Muscle of arm (tissue), 1 donor: ENCODE measurements at regions not wholly inside any gene's neighbourhood (a gene's known extent, or its start where the extent isn't known, plus 50 kb on each side); places are given as distances from the start of the nearest gene placed in this dataset.
"Not testable (repeated sequence)": the region's sequence is repeated elsewhere in the genome, so short reads cannot be mapped to it uniquely, and the experiment has no call there.

Source experiments
- DNase-seq: peaks from one replicate; pipeline ENCODE4 v3.0.0-alpha.2; 2013

DNA sequence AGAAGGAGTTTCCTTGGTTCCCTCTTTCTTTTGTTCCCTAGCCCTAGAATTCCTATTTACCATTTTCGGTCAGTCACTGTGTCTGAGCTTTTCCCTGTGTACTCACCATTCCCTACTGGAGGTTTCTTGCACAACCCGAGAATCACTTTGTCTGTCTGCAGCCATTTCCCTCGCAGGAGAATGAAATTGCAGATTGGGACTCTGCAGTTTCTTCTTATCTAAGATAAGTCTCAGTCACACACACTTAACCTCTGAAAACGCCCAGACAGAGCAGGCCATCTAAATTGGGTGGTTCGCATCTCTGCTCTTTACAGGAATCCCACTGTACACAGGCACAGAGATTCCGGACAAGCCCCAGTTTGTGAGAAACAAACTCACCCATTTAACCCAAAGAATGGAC, 58.6 kb upstream of the CNTNAP2 start:
- DNase-seq, result no peak

GRCh38 chr7:146054909-146055308, 61.7 kb upstream of the CNTNAP2 start:
- DNase-seq, result no peak

- DNase-seq, result no peak
These were observed 63.1 kb upstream of the CNTNAP2 start for GRCh38 chr7:146053492-146053891.

- DNase-seq, result not testable (repeated sequence)
These were observed 73.3 kb upstream of the CNTNAP2 start for GRCh38 chr7:146043310-146043709.

- no peak for DNase-seq
These were observed 88.3 kb upstream of the CNTNAP2 start for GRCh38 chr7:146028251-146028750.

GRCh38 chr7:146027243-146027642, 89.4 kb upstream of the CNTNAP2 start:
- DNase-seq, result no peak

DNA sequence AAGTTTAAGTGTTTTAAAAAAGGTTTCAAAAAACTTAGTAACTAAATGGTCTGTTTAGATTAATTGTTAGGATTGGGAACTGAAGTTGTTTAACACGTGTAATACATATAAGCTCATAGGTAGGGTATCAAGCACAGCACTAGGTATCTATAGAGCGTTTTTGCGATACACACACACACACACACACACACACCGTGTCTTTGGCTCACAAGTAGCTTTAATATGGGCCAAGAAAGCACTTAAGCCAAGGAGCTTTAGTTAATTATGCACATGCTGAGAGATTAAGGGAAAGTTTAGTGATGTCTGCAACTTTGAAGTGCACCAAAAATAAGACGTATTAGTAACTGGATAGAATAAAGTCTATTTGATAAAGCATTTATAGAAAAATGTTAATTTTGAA, 93.8 kb upstream of the CNTNAP2 start:
- no peak for DNase-seq

DNA sequence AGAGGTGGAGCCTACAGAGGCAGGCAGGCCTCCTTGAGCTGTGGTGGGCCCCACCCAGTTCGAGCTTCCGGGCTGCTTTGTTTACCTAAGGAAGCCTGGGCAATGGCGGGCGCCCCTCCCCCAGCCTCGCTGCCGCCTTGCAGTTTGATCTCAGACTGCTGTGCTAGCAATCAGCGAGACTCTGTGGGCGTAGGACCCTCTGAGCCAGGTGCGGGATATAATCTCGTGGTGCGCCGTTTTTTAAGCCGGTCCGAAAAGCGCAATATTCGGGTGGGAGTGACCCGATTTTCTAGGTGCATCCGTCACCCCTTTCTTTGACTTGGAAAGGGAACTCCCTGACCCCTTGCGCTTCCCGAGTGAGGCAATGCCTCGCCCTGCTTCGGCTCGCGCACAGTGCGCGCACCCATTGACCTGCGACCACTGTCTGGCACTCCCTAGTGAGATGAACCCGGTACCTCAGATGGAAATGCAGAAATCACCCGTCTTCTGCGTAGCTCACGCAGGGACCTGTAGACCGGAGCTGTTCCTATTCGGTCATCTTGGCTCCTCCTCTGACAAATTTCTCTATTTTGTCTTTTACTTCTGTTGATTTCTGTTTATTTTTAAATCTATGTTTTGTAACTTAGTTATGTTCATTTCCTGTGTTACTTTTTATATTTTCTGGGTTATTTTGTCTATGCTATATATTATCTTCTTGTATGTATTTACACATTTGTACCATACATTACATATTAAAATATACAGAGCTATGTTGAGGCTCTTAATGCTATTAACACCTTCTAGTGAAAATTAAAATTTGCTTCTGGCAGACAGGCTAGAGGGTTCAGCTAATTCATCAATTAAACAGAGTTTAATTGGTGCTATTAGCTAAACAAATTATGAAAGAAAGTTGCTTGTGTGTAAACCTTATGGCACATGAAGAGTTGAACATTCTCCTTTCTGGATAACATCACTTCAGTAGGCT, 97.3 kb upstream of the CNTNAP2 start:
- not testable (repeated sequence) for DNase-seq

- DNase-seq, result not testable (repeated sequence)
These were observed 99.2 kb upstream of the CNTNAP2 start for GRCh38 chr7:146017366-146017765.

DNA sequence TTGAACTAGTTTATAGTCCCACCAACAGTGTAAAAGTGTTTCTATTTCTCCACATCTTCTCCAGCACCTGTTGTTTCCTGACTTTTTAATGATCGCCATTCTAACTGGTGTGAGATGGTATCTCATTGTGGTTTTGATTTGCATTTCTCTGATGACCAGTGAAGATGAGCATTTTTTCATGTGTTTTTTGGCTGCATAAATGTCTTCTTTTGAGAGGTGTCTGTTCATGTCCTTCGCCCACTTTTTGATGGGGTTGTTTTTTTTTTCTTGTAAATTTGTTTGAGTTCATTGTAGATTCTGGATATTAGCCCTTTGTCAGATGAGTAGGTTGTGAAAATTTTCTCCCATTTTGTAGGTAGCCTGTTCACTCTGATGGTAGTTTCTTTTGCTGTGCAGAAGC, 102.4 kb upstream of the CNTNAP2 start:
- not testable (repeated sequence) for DNase-seq

GRCh38 chr7:146008293-146008692, 108.3 kb upstream of the CNTNAP2 start:
- DNase-seq, result no peak

DNA sequence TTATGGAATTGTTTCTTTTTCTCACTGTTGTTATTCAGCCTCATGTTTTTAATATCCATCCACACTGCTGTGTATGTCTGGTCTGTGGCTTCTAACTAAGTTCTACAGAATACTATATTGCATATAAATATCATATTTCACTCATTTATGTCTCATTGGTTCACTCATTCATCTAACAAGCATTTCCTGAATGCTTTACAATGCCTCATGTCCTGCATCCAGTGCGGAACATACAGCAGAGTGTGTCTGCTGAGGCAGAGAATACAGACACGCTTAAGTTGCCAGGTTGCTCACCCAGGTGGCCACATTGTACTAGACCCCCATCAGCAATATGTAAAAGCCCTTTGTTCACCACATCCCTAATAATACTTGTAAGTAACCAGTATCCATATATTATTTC, 111.8 kb upstream of the CNTNAP2 start:
- no peak for DNase-seq

DNA sequence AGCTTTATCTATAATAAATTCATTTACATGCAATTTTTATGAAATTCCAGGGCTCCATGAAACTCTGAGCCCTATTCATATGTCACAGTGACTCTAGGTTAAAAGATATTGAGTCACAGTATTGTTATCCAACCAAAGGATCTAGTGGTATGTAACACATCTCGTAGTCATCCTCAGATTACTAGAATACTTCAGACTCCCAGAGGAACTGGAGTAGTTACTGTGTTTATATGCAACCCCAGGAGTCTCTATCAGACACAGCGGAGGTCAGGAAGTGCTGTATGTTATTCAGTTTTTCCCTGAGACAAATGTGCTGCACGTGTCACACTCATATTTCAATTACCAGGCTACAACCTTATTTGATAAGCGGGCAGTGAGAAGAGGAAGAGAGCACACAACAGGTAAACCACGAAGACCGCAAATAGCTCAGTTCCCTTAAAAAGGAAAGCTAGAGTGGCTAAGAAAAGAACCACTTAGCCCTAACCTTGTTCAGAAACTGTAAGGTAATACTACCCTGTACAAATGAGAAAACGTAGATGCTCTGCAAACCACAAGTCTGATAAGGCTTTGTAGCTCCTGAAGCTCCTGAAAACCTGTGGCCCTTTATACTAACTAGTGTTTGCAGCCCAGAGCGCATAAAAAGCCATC, 114.0 kb upstream of the CNTNAP2 start:
- no peak for DNase-seq

- DNase-seq, result no peak
These were observed 114.6 kb upstream of the CNTNAP2 start for GRCh38 chr7:146002008-146002407.

DNA sequence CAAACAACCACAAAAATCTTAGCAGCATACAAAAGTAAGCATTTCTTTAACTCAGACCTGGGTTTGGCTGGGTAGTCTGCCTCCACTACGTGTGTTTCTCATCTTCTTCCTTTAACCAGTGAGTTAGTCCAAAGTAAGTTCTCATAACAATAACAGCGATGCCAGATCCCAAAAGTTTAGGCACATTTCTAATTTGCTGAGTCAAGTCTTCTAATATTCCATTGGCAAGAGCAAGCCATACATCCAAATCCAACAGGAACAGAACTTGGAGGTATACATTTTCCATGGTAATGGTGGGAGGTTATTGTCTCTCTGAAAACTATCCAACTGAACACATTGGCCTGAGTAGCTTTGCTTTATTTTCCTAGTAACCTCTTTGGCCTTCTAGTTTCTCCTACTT, 115.7 kb upstream of the CNTNAP2 start:
- no peak for DNase-seq

DNA sequence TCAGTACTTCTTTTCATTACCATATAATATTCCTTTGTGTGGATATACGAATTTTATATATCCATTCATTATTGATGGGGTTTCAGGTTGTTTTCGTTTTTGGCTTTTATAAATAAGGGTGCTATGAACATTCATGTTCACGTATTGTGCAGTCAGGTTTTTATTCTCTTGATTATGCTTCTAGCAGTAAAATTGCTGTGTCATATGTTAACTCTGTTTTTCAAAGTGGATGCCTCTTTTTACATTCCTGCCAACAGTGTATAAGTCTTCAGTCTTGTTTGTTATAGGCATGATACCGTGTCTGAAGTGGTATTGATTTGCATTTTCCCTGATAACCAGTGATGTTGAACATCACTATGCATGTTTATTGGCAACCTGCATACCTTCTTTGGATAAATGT, 127.1 kb upstream of the CNTNAP2 start:
- DNase-seq, result no peak

- no peak for DNase-seq
These were observed 130.2 kb upstream of the CNTNAP2 start for GRCh38 chr7:145986248-145986874.

DNA sequence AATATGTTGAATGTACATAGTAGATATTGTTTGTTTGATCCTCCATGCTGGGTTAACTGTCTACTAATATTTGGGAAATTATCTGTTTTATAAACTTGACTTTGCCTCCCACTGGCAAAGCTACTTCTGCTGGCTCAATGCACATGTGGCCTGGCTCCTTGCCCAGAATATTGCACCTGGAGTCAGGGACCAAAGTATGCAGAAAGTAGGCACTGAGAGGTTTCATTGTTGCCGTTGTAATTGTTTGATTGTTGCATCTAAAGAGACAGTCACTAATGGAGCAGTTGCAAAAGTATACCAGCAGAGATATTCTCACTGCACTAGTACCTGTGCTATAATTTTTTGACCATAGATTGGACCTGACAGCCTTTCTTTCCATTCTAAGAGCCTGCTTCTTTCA, 137.8 kb upstream of the CNTNAP2 start:
- no peak for DNase-seq

DNA sequence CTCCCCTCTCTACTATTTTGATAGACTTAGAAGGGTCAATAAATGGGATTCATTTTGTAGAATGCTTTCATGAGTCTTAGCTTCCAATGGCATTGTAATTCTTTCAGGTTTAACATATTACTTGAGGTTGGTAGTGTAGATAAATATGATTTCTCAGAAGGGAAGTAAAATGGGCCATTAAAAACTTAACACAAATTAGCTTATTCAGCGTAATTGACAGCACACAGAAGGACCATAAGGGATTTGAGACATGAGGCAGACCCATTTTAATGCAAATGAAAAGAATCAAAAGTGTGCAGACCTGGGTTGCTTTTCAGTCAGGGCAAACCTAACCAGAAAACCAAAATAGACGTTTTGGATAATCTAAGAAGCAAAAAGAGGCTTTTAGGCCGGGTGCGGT, 156.6 kb upstream of the CNTNAP2 start:
- DNase-seq, result no peak

DNA sequence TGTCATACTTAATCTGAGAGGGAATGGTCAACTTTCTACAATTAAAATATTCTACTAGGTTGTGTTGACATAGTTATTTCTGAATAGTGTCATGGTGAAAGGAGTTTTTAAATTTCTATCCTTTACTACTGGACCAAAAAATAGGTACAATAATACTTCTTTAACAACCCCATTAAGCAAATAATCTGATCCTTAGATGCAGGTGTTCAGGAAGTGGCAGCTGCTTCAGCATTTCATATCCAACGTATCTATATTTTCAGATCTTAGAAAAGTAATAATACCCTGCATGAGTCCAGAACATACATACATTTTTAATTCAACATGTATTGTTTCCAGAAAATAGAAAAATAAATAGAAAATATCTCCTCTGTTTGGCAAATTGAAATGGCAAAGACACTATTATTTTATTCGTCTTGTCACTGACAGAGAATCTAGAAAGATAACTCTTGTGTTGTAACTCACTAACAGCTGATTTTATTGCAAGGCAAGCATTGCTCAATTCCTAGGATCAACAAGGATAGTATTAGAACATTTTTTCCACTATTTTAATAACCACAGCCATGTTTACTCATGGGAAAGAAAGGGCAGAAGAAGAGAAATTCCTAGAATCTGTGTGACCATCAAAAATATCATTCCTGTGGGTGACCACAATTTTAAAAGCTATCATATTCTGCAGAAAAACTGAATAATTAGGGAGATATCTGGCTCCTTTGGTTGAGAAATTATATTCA, 159.3 kb upstream of the CNTNAP2 start:
- DNase-seq, result no peak

GRCh38 chr7:145951566-145951965, 165.0 kb upstream of the CNTNAP2 start:
- DNase-seq, result no peak

DNA sequence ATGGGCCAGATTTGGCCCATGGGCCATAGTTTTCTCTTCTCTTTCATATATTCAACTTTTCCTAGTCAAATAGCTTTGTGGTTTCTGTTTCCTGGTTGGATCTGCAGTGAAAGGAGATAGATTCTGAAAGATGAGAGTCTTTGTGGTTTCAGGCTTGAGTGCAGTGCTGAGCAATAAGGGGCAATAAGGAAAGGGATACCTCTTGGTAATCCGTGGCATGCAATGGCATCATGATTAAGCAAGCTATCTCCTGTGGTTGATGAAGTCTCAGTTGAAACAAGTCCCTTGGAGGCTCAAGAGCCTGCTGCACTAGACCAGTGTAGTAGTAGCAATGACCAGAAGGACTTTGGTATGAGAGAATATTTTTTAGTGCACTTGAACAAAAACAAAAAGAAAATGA, 187.7 kb upstream of the CNTNAP2 start:
- DNase-seq, result no peak
